ENCODE measurements at regions not wholly inside any gene's neighbourhood (a gene's known extent, or its start where the extent isn't known, plus 50 kb on each side); places are given as distances from the start of the nearest gene placed in this dataset.

DNA sequence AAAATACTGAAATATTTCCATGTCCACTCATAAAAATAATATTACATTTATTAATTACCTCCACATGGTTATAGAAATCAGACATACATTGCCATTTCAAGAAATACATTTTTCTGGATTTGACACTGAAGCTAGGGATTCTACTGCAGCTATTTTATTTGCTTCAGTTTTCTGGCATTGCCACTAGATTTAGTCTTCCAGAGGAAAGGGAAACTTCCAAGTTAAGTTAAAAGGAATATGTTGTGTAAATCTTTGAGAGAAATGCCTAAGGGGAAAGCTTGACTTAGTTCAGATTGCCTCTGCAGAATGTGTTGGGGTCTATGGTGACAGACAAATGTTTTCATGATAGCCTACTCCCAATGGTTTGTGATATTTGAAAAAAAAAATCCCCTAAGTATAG lies 1631.3 kb downstream of the PCDH18 start:
- RAD21 ChIA-PET (ENCODE audit: low non-redundant PET in 1 of 2, low total read pairs in 2 of 2, uncharacterized antibody in 2 of 2, unreplicated experiment in 2 of 2): no interaction called here
- Histone ChIP-seq H3K4me2 (ENCODE audit: low read length) (no peak overlapping the region), H3K27me3 (ENCODE audit: insufficient read depth, low read length) (no peaks in the 10 kb centered on the region), H3K4me1 (ENCODE audit: control insufficient read depth in 1 of 2, insufficient read depth in 2 of 2, low read length in 2 of 2) (no peaks in the 10 kb centered on the region), H3K79me2 (ENCODE audit: insufficient read depth, low read length) (no peaks in the 10 kb centered on the region), H3K27ac (ENCODE audit: low read depth, low read length) (no peak overlapping the region), H3K9ac (ENCODE audit: low read length) (no peak overlapping the region), H3K4me3 (replicated peaks in 1 of 2; ENCODE audit: low read depth in 1 of 2, low read length in 2 of 2) (no peak overlapping the region), H4K20me1 (ENCODE audit: insufficient read depth) (no peaks in the 10 kb centered on the region), H3K9me3 (ENCODE audit: control insufficient read depth in 1 of 2, insufficient read depth in 1 of 2, low read depth in 1 of 2, low read length in 2 of 2) (no peaks in the 10 kb centered on the region), H3K36me3 (ENCODE audit: control insufficient read depth in 1 of 2, insufficient read depth in 2 of 2, low read length in 2 of 2) (no peaks in the 10 kb centered on the region), H3K9me2 (ENCODE audit: insufficient read depth) (no peaks in the 10 kb centered on the region), H2AFZ (ENCODE audit: low read depth, low read length, poor library complexity, severe bottlenecking) (no peak overlapping the region)
- BruUV-seq (replicated peaks): no TSS peak
- TF ChIP-seq, protein P1, sequence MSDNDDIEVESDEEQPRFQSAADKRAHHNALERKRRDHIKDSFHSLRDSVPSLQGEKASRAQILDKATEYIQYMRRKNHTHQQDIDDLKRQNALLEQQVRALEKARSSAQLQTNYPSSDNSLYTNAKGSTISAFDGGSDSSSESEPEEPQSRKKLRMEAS (IDR thresholded peaks at IDR 0.05): no peak
- no peak for TF ChIP-seq ZFX (IDR thresholded peaks at IDR 0.05)
- TF ChIP-seq JUND (IDR thresholded peaks at IDR 0.05): no peak
- TF ChIP-seq CBX3 (IDR thresholded peaks at IDR 0.05; ENCODE audit: low read depth): no peak
- TF ChIP-seq RAD21 (IDR thresholded peaks at IDR 0.05; ENCODE audit: low read depth): no peak
- TF ChIP-seq SIN3A (IDR thresholded peaks at IDR 0.05; ENCODE audit: low read depth): no peak
- TF ChIP-seq ELF1 (IDR thresholded peaks at IDR 0.05; ENCODE audit: borderline replicate concordance, low read depth): no peak
- no peak for TF ChIP-seq EZH2 (IDR thresholded peaks at IDR 0.05)
- TF ChIP-seq, protein P2, sequence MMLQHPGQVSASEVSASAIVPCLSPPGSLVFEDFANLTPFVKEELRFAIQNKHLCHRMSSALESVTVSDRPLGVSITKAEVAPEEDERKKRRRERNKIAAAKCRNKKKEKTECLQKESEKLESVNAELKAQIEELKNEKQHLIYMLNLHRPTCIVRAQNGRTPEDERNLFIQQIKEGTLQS (IDR thresholded peaks at IDR 0.05): no peak
- TF ChIP-seq, protein P3, sequence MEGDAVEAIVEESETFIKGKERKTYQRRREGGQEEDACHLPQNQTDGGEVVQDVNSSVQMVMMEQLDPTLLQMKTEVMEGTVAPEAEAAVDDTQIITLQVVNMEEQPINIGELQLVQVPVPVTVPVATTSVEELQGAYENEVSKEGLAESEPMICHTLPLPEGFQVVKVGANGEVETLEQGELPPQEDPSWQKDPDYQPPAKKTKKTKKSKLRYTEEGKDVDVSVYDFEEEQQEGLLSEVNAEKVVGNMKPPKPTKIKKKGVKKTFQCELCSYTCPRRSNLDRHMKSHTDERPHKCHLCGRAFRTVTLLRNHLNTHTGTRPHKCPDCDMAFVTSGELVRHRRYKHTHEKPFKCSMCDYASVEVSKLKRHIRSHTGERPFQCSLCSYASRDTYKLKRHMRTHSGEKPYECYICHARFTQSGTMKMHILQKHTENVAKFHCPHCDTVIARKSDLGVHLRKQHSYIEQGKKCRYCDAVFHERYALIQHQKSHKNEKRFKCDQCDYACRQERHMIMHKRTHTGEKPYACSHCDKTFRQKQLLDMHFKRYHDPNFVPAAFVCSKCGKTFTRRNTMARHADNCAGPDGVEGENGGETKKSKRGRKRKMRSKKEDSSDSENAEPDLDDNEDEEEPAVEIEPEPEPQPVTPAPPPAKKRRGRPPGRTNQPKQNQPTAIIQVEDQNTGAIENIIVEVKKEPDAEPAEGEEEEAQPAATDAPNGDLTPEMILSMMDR (IDR thresholded peaks at IDR 0.05 in 2 of 3, conservative IDR thresholded peaks at IDR 0.05 in 1 of 3; ENCODE audit: borderline replicate concordance in 1 of 3, insufficient read depth in 1 of 3, low read depth in 2 of 3, low read length in 2 of 3): no peak
- TF ChIP-seq, protein P4, sequence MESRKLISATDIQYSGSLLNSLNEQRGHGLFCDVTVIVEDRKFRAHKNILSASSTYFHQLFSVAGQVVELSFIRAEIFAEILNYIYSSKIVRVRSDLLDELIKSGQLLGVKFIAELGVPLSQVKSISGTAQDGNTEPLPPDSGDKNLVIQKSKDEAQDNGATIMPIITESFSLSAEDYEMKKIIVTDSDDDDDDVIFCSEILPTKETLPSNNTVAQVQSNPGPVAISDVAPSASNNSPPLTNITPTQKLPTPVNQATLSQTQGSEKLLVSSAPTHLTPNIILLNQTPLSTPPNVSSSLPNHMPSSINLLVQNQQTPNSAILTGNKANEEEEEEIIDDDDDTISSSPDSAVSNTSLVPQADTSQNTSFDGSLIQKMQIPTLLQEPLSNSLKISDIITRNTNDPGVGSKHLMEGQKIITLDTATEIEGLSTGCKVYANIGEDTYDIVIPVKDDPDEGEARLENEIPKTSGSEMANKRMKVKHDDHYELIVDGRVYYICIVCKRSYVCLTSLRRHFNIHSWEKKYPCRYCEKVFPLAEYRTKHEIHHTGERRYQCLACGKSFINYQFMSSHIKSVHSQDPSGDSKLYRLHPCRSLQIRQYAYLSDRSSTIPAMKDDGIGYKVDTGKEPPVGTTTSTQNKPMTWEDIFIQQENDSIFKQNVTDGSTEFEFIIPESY (IDR thresholded peaks at IDR 0.05; ENCODE audit: extremely low read depth, insufficient replicate concordance, low read length): no peak
- TF ChIP-seq SRF (IDR thresholded peaks at IDR 0.05; ENCODE audit: low read depth): no peak
- no peak for TF ChIP-seq EGR1 (IDR thresholded peaks at IDR 0.05; ENCODE audit: low read depth)
- TF ChIP-seq ZNF274 (IDR thresholded peaks at IDR 0.05; ENCODE audit: low read depth, low read length): no peak
- no peak for TF ChIP-seq CEBPB (IDR thresholded peaks at IDR 0.05; ENCODE audit: low read depth)
- TF ChIP-seq, protein P5, sequence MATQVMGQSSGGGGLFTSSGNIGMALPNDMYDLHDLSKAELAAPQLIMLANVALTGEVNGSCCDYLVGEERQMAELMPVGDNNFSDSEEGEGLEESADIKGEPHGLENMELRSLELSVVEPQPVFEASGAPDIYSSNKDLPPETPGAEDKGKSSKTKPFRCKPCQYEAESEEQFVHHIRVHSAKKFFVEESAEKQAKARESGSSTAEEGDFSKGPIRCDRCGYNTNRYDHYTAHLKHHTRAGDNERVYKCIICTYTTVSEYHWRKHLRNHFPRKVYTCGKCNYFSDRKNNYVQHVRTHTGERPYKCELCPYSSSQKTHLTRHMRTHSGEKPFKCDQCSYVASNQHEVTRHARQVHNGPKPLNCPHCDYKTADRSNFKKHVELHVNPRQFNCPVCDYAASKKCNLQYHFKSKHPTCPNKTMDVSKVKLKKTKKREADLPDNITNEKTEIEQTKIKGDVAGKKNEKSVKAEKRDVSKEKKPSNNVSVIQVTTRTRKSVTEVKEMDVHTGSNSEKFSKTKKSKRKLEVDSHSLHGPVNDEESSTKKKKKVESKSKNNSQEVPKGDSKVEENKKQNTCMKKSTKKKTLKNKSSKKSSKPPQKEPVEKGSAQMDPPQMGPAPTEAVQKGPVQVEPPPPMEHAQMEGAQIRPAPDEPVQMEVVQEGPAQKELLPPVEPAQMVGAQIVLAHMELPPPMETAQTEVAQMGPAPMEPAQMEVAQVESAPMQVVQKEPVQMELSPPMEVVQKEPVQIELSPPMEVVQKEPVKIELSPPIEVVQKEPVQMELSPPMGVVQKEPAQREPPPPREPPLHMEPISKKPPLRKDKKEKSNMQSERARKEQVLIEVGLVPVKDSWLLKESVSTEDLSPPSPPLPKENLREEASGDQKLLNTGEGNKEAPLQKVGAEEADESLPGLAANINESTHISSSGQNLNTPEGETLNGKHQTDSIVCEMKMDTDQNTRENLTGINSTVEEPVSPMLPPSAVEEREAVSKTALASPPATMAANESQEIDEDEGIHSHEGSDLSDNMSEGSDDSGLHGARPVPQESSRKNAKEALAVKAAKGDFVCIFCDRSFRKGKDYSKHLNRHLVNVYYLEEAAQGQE (IDR thresholded peaks at IDR 0.05; ENCODE audit: low read depth): no peak
- TF ChIP-seq SP1 (IDR thresholded peaks at IDR 0.05; ENCODE audit: low read depth): no peak
- TF ChIP-seq EZH2phosphoT487 (IDR thresholded peaks at IDR 0.05; ENCODE audit: borderline replicate concordance): no peak
- CTCF ChIA-PET: no interaction called here
- intact Hi-C loops (cut with micrococcal nuclease): no loop called here
- no peak for DNase-seq (ENCODE audit: low read depth, low spot score)
- ATAC-seq: no peak
- POLR2A ChIA-PET: no interaction called here

Measured in HCT116 (cell line).